Caco-2 (cell line): ENCODE measurements at regions not wholly inside any gene's neighbourhood (a gene's known extent, or its start where the extent isn't known, plus 50 kb on each side); places are given as distances from the start of the nearest gene placed in this dataset.

Source experiments
- BruUV-seq: library from RNA; stranded (reverse); fragments of 400-500 nt; replicated peaks from 2 replicates; lab custom pipeline; 2021; lab: Mats Ljungman, UMichigan
- CTCF ChIA-PET: fragments of 300-600 bp; sonication (Branson Sonifier 250); formaldehyde crosslinking; loops from one replicate; lab custom pipeline; 2022; ENCODE audit warnings: antibody characterized with exemption; lab: Charles Lee
- POLR2A ChIA-PET: fragments of 300-600 bp; sonication (Branson Sonifier 250); formaldehyde crosslinking; loops from one replicate; lab custom pipeline; 2022; ENCODE audit warnings: antibody characterized with exemption; lab: Charles Lee
- DNase-seq, 2 experiments: peaks; one replicate each; pipeline versions ENCODE4 v3.0.0 to v3.0.0-alpha.2; 2020 to 2022
- H3K27me3 ChIP-seq: replicated peaks from 2 replicates; pipeline ENCODE4 v1.6.0; 2011; ENCODE audit warnings: low read length; ENCODE audit not compliant: control insufficient read depth, insufficient read depth
- H3K36me3 ChIP-seq: 2 replicates; pipeline ENCODE4 v1.5.1; 2011; ENCODE audit warnings: low read length; ENCODE audit not compliant: control insufficient read depth, insufficient read depth
- H3K4me1 ChIP-seq: fragments of 250-450 bp; sonication (Bioruptor Pico); 2 replicates; pipeline ENCODE4 v1.5.1; 2020; ENCODE audit warnings: mild to moderate bottlenecking
- H3K4me3 ChIP-seq: 2 replicates; pipeline ENCODE4 v1.5.1; 2011; ENCODE audit warnings: low read depth, mild to moderate bottlenecking, control low read depth, low read length
- H3K9me3 ChIP-seq: fragments of 250-450 bp; sonication (Bioruptor Pico); 2 replicates; pipeline ENCODE4 v1.5.1; 2020; ENCODE audit warnings: mild to moderate bottlenecking, moderate library complexity
- H3K27ac Mint-ChIP-seq: one replicate; pipeline ENCODE4 v1.8.0; 2022; ENCODE audit warnings: mixed read lengths; ENCODE audit not compliant: unreplicated experiment
- H3K27me3 Mint-ChIP-seq: one replicate; pipeline ENCODE4 v1.8.0; 2022; ENCODE audit warnings: mixed read lengths; ENCODE audit not compliant: insufficient read depth, unreplicated experiment
- H3K36me3 Mint-ChIP-seq: one replicate; pipeline ENCODE4 v1.8.0; 2022; ENCODE audit warnings: mild to moderate bottlenecking, mixed read lengths; ENCODE audit not compliant: insufficient read depth, unreplicated experiment
- H3K4me1 Mint-ChIP-seq: one replicate; pipeline ENCODE4 v1.8.0; 2022; ENCODE audit warnings: low read depth, mixed read lengths; ENCODE audit not compliant: unreplicated experiment
- H3K4me3 Mint-ChIP-seq: one replicate; pipeline ENCODE4 v1.8.0; 2022; ENCODE audit warnings: mild to moderate bottlenecking, moderate library complexity, mixed read lengths; ENCODE audit not compliant: unreplicated experiment
- H3K9me3 Mint-ChIP-seq: one replicate; pipeline ENCODE4 v1.8.0; 2022; ENCODE audit warnings: mixed read lengths; ENCODE audit not compliant: unreplicated experiment
- intact Hi-C: fragments of 100-400 bp; cut with micrococcal nuclease; formaldehyde crosslinking; loops from one replicate; pipeline ENCODE4 v1.10.0; 2022; ENCODE audit not compliant: unreplicated experiment
- TF ChIP-seq, protein P1 (sequence below), 2 experiments: fragments of 200-600 bp in 1 of 2; IDR thresholded peaks; 1 replicate in 1 of 2; 2 replicates in 1 of 2; pipeline versions ENCODE4 v1.5.1 to v1.8.0; 2011 to 2022; ENCODE audit warnings: antibody characterized with exemption in 1 of 2, control low read depth in 1 of 2, inconsistent platforms in 1 of 2, low read depth in 1 of 2, low read length in 1 of 2, mild to moderate bottlenecking in 1 of 2, moderate library complexity in 1 of 2; ENCODE audit not compliant: insufficient read depth in 1 of 2, severe bottlenecking in 1 of 2, unreplicated experiment in 1 of 2

DNA sequence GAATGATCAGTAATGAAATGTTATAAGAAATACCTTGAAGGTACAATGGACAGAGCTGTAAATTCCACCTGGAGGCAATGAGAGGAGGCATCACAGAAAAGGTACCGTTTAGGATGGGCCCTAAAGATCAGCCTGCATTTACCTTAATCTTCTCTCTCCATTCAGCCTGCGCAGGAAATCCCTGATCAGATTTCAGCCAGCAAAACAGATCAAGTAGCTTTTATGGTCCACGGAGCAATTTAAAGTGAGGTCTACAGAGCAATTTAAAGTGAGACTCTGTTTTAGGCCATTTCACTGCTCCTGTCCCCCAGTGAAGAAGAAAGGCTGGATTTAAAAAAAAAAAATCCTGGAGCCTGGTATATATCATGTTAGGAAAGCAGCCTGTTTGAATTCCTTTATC is 195.1 kb upstream of the VCX start:
- H3K36me3 Mint-ChIP-seq = no peaks in the 10 kb centered on the region
- no peak for DNase-seq
- intact Hi-C loops = no loop called here
- no peaks in the 10 kb centered on the region for H3K9me3 ChIP-seq
- ChIA-PET POLR2A (no interaction called here), CTCF (no interaction called here)
- no peaks in the 10 kb centered on the region for H3K36me3 ChIP-seq
- no peaks in the 10 kb centered on the region for H3K4me1 Mint-ChIP-seq
- H3K4me1 ChIP-seq = no peaks in the 10 kb centered on the region
- no TSS peak for BruUV-seq
- H3K9me3 Mint-ChIP-seq = no peaks in the 10 kb centered on the region
- TF ChIP-seq, protein P1, sequence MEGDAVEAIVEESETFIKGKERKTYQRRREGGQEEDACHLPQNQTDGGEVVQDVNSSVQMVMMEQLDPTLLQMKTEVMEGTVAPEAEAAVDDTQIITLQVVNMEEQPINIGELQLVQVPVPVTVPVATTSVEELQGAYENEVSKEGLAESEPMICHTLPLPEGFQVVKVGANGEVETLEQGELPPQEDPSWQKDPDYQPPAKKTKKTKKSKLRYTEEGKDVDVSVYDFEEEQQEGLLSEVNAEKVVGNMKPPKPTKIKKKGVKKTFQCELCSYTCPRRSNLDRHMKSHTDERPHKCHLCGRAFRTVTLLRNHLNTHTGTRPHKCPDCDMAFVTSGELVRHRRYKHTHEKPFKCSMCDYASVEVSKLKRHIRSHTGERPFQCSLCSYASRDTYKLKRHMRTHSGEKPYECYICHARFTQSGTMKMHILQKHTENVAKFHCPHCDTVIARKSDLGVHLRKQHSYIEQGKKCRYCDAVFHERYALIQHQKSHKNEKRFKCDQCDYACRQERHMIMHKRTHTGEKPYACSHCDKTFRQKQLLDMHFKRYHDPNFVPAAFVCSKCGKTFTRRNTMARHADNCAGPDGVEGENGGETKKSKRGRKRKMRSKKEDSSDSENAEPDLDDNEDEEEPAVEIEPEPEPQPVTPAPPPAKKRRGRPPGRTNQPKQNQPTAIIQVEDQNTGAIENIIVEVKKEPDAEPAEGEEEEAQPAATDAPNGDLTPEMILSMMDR (IDR thresholded peaks at IDR 0.05; ENCODE audit: insufficient read depth in 1 of 2, low read depth in 1 of 2, low read length in 1 of 2, severe bottlenecking in 1 of 2, unreplicated experiment in 1 of 2) = no peak
- H3K27ac Mint-ChIP-seq = no peak overlapping the region
- H3K4me3 ChIP-seq = no peak overlapping the region
- H3K27me3 ChIP-seq = no peaks in the 10 kb centered on the region
- no peaks in the 10 kb centered on the region for H3K27me3 Mint-ChIP-seq
- no peak overlapping the region for H3K4me3 Mint-ChIP-seq

DNA sequence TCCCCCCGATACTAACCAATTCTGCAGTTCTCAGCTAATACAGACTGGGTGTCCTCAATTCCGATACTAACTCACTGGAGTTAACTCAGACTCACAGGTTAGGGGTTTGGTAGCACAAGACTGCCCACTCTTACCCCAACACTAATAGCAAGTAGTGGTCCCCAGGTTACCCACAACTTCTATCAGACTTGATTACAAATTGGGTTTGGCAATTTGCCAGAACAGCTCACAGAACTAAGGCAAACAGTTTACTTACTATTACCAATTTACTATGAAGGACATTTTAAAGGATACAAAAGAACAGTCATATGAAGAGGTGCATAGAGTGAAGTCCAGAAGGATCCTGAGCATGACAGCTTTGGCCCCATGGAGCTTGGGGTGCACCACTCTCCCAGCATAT is 201.8 kb upstream of the VCX start:
- H3K27me3 ChIP-seq = no peaks in the 10 kb centered on the region
- H3K36me3 Mint-ChIP-seq = no peaks in the 10 kb centered on the region
- no peaks in the 10 kb centered on the region for H3K27me3 Mint-ChIP-seq
- H3K4me3 ChIP-seq = no peak overlapping the region
- no TSS peak for BruUV-seq
- CTCF ChIA-PET = no interaction called here
- no peak overlapping the region for H3K4me3 Mint-ChIP-seq
- TF ChIP-seq, protein P1 (IDR thresholded peaks at IDR 0.05; ENCODE audit: insufficient read depth in 1 of 2, low read depth in 1 of 2, low read length in 1 of 2, severe bottlenecking in 1 of 2, unreplicated experiment in 1 of 2) = no peak
- no peaks in the 10 kb centered on the region for H3K36me3 ChIP-seq
- intact Hi-C loops = no loop called here
- no peaks in the 10 kb centered on the region for H3K4me1 ChIP-seq
- POLR2A ChIA-PET = no interaction called here
- DNase-seq = no peak
- H3K9me3 ChIP-seq = no peaks in the 10 kb centered on the region
- H3K27ac Mint-ChIP-seq = no peak overlapping the region
- no peaks in the 10 kb centered on the region for H3K9me3 Mint-ChIP-seq
- H3K4me1 Mint-ChIP-seq = no peaks in the 10 kb centered on the region

DNA sequence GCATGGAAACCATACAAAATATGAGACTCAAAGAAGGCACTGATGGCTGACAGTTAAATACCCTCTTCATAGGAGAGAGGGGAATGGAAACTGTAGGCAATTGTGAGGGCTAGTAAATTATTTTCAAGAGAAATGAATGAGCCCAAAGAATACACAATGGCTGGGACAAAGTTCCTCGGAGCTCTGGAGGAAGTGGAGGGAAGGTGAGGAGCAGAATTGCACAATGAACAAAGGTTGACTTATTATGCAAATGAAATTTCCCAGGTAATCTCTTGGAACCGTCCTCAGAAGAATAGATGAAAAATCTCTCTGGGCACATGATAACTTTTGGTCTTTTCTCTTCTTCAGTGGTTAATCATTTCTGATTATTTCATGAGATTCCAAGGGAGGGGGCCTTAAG is 202.6 kb upstream of the VCX start:
- POLR2A ChIA-PET = no interaction called here
- Mint-ChIP-seq H3K4me3 (no peak overlapping the region), H3K36me3 (no peaks in the 10 kb centered on the region), H3K27me3 (no peaks in the 10 kb centered on the region), H3K9me3 (no peaks in the 10 kb centered on the region), H3K27ac (no peak overlapping the region), H3K4me1 (no peaks in the 10 kb centered on the region)
- H3K27me3 ChIP-seq = no peaks in the 10 kb centered on the region
- DNase-seq = no peak
- no peaks in the 10 kb centered on the region for H3K9me3 ChIP-seq
- H3K36me3 ChIP-seq = no peaks in the 10 kb centered on the region
- intact Hi-C loops = no loop called here
- no TSS peak for BruUV-seq
- TF ChIP-seq, protein P1 (IDR thresholded peaks at IDR 0.05; ENCODE audit: insufficient read depth in 1 of 2, low read depth in 1 of 2, low read length in 1 of 2, severe bottlenecking in 1 of 2, unreplicated experiment in 1 of 2) = no peak
- no peak overlapping the region for H3K4me3 ChIP-seq
- no peaks in the 10 kb centered on the region for H3K4me1 ChIP-seq
- CTCF ChIA-PET = no interaction called here
